Hematopoietic multipotent progenitor cell (in vitro differentiated cells): ENCODE measurements at regions not wholly inside any gene's neighbourhood (a gene's known extent, or its start where the extent isn't known, plus 50 kb on each side); places are given as distances from the start of the nearest gene placed in this dataset.
A peak's percentile ranks its signal among the peaks of the same experiment; 100 is the strongest.

Experiments
- DNase-seq, 3 donors: peaks; one replicate each; pipeline ENCODE4 v3.0.0-alpha.2; 2011 to 2015; ENCODE audit warnings: low read depth in 2 of 3, low spot score in 2 of 3

DNA sequence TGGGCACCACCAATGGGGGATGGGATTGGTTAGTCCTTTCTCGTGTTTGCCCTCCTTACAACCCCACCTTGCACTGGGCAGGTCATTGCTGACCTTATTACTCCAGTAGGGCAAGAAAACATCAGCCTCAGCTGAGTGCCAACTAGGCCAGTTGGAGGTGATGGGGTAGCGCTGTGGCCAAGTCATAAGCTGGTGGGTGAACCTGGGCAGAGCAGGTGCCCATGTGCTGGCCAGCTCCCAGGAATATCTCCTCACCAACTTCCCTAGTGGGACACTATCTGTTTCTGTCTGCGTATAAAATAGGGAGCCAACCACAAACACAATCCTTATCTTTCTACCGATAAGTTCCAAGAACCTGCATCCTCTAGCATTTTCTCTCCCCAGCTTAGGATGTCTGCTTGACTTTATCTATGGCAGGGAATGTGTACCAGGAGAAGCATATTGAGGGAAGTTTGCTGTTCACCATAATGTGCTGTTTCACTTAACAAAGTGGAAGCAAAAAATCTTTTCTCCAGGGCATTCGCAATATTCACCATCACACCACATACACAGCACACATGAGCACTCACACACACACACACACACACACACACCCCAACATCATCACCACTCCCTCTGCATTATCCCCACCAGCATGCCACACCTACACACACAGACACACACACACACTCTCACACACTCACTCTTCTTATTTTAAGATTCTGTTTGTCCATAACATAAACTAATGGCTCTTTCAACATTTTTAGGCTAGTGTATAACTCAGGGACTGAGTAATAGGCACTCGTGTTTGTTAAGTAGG lies 390.0 kb downstream of the ENC1 start:
- no peak for DNase-seq

DNA sequence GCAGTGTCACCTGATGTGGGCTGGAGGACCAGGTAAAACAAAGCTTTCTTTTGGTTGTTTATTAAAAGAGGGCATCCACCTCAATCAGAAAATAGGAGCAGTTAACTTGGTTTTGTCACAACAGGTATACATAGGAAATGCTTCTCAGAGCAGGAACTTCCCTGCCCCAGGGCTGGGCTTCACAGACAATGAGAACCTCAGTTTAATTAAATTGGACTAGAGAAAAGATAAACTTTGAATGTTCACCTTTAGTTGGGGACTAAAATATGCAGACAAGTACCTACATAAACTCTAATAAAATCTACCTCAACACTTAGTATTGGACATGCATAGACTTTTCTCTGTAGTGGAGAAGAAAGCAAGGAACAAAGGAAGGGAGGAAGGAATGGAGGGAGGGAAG lies 392.0 kb downstream of the ENC1 start:
- no peak for DNase-seq

DNA sequence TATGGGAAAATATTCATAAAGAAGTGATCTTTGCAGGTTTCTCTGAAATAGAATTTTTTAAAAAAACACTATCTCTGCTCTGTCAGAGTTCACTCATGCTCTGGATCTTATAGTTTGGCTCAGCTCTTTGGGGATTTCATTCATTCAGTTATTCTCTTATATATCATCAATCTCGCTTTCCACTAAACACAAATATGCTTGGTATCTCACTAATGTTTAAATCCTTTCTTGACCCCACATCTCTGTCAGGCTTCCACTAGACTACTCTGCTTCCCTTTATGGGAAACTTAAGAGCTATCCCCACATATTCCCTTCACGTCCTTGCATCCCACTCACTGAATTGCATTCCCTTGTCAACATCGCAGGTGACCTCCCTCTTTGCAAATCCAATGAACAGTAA lies 396.1 kb downstream of the ENC1 start:
- DNase-seq: no peak

DNA sequence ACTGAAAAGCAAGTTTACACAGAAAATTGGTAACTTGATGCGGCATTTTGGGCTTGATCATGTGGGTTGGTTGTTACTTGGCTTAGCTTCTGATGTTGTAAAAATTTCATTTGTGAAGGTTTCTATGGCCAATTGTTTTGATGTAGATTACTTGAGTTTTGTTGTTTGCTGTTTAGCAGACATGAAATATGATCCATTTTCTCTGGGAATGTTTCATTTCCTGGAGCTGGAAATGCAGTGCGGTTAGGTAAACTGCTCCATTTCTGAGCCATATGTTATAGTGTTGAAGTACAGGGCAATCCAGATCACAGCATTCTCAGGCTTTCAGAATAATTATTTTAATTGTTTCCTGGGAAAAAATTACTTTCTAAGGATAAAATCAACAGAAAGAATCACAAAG lies 396.9 kb downstream of the ENC1 start:
- DNase-seq: no peak

DNA sequence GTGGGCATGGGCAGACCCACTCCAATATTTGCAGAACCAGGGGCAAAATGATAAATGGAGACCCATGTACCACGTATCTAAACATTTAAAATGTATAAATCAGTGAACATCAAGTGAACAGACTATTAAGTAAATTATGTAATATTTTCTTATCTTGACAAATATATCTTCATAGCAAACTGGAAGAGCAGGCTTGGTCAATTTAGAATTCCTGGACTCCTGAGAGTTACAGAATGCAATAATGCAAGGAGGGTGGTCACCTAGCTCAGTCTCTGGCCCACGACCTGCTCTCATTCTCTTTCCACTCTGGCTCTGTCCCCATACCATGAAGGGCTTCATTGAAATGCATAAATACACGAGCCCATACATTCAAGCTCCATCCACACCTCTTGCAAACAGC lies 398.0 kb downstream of the ENC1 start:
- DNase-seq: no peak

DNA sequence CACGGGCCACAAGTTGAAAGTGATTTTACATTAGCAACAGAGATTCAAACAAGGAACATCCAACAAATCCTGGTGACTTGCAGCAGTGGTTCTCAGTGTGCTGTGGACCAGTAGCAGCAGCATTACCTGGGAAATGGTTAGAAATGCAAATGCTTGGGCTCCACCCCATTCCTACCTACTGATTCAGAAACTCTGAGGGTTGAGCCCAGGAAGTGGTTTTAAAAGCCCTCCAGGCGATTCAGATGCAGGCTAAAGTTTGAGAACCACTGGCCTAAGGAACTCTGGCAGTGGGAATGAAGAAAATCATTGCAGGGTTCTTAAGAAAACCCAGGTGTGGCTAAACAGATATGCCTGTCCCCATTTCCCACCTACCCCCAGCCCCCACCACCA lies 398.8 kb downstream of the ENC1 start:
- DNase-seq: no peak

DNA sequence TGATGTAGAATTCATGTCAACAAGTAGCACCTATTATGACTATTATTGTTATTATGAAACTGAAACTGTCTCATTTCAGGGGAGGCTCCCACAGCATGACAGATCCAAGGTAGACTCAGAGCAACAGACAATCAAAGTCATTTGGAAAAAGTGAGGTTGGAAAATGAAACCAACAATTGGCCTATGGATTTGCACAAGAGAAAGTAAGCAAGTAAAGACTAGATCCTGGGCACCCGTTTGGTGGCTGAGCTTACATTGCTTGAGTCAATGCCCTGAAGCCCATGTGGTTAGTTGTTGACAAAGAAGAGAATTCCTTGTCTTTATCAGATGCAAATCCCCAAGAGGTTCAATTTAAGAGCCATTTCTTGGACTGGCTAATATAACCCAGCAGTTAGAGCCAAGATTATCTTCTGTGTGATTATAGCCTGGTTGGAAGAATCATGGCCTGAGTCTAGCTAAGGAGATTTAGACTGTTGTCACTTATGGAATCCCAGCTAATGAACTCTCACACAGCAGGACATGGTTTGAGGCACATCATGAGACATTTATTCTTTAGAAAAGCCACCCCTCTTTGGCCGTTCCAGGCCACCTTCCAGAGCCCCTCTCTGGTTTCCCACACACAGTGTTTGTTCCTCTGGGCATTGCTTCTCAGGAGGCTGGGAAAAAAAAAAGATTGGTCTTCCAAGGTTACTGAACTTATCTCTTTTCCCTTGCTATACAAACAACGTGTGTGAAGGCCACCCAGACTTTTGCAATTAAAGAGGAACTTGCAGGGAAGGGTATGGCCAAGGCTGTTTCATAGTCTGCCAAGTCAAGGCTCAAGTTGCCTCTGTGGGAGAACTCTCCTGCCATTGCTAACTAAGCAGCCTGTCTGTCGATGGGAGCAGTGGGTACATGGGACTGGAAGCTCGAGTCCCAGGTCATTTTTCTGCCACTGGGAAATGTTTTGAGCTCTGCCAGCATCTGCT lies 399.5 kb downstream of the ENC1 start:
- DNase-seq: peak in 1 of 3 donors; percentile 37

DNA sequence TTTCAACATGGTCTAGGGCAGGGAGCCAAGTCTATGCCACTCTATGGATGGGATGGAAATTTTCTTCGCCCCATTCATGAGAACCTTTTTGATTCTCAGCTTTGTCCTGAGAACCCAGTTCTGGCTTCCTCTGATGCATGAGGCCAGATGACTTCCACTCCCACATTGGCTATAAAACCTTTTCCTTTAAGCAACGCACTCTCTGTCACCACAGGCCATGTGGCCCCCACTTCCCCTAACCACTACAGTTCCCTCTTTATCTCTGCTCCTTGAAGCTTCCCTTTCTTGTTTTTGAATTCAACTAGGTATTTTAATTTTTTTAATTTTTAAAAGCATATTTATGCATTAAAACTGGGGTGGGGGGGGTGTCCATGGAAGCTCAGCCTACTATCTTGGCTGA lies 401.3 kb downstream of the ENC1 start:
- peak in 2 of 3 donors; percentile 57 to 82 for DNase-seq

DNA sequence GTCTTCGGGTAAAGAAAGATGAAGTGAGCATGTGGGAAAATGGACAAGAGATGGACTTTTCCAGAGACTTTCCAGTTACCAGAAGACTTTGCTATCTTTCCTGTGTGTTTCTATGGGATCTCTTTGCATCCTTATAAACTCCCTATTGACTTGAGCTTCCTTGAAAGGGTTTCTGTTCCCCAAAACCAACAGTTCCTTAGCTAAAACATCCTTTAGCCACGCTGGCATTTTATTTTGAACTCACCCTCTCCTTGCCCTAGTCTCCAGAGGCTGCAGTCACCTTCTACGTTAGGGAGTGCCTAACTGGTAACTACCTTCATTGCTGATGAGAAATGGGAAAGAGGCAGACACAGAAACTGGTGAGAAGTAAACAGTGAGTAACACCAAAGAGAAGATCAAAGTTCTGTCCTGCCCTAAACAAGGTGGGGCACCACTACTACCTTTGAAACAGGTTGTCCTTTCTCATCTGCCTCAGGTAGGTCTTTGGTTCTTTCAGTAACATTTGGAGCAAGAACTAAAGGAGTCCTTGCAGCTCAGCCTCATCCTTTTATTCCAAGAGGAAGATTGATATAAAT lies 402.9 kb downstream of the ENC1 start:
- no peak for DNase-seq

DNA sequence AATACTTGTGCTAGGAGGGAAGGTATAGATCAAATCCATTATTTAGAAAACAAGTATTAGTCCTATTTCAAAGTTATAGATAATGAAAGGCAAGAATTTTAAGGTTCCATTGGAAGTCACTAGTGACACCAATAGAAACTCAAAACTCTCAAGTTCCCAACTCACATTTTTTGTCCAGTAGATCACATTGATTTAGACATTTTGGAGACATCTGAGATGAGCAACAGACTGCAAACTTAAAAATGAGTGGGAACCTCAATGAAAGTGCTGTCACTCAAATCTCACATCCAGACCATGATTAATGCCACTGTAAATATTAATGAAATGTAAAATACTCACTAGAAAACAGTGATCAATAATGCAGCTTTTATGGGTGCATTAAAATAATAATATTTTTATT lies 405.0 kb downstream of the ENC1 start:
- DNase-seq: no peak

DNA sequence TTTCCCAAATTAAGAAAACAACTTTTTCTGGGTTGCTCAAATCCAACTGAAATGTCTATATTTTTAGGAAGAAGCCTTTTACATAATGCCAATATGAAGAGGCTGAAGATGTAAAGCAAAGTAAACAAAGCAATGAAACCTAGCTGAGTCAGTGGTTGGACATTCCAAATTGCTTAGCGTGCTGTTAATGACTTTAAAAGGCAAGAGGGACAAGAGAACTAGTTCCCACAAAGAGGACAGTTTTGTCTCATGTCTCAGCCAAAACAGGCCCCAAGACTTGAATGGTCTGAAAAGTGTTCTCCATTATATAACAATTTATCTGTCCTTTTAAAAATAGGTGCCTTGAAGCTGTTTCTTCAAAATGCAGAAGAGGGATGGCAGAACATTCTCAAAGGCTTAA lies 407.0 kb downstream of the ENC1 start:
- no peak for DNase-seq

DNA sequence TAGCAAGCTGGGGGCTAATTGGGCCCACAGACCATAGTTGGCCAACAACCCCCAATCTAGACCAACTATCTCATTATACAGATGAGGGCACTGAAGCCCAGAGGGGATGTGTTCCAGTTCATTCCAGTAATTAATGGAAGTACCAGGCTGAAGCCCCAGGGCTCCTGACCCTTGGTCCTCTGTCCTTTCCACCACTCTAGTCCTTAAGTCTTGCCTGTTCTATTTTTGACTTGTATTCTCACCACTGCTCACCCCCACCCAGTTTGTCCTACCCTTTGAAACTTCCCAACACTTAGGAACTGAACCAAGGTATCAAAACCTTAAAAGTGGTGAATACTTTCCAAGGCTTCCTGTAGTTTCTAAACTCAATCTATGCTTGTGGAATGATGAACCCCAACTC lies 407.4 kb downstream of the ENC1 start:
- no peak for DNase-seq

DNA sequence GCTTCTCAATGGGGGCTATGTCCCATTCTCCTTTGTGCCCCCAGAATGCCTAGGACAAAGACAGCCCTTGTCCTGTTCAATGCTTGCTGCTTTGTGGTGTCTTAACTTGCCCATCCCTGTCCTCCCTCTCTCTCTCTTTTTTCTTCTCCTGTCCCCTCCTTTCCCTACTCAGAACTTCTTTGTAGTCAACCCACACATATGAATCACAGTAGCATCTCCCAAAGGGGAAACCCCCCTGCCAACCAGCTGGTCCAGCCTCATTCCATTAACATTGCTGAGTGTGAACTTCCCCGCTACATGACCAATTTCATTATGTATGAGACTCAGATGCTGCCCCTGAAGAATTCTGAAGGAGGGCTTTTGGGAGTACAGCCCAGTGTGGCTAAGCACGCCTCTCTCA lies 408.3 kb downstream of the ENC1 start:
- no peak for DNase-seq

DNA sequence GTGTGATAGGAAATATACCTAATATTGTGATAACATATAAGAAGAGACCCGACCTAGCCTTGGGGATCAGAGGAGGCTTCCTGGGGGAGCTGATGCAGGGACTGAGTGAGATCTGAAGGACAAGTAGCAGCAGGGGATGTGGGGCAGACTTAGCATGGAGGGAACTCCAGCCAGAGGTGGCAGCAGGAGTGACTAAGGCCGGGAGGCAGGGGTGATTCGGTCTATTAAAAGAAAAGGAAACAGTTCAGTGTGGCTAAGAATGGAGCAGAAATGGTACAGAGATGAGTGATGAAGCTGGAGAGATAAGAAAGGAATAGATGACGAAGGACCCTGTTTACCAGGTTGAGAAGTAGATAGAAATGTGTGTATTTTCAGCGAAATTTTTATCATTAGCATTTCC lies 408.8 kb downstream of the ENC1 start:
- no peak for DNase-seq

DNA sequence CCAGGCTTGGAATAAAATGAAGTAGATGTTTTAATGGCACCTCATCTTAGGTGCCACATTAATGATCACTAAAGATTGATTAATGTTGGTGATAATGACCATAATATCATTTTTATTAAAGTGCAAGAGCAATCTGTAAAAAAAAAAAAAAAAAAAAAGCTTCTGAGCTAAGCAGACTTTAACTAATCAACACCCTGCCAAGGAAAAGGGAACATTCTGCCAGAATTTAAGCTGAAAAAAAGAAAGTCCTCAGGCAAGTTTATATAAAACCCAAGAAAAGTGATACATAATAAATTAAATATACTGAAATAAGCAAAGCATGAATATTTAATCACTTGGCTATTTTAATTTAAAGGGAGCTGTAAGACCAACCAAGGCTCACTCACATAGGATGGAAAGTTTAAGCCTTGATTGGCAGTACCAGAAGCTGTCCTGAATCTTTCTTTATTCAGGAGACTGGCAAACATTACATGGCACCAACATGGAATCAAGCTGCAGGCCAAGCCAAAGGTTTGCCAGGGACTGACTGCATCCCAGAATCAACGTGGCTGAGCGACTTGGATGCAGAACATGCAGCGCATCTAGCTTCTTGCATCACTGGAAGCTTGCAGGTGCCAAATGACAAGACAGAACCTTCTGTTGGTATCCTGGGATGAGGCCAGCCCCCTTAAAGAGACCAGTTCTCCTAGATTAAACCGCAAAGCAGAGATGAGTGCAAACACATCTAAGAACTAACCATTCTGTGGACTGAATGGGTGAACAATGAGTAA lies 413.6 kb downstream of the ENC1 start:
- DNase-seq: no peak

DNA sequence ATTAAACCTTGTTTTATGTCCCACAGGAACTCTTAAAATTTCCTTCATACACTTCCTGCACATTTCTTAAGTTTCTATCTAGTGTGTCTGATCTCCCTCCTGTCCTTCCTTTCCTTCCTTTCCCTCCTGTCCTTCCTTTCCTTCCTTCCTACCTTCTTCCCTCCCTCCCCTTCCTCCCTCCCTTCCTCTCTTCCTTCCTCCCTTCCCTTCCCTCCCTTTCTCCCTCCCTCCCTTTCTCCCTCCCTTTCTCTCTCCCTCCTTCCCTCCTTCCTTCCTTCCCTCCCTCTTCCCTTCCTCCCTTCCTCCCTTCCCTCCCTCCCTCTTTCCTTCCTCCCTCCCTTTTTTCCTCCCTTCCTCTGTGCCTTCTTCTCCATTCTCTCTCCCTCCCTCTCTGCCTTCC lies 414.9 kb downstream of the ENC1 start:
- DNase-seq: no peak

DNA sequence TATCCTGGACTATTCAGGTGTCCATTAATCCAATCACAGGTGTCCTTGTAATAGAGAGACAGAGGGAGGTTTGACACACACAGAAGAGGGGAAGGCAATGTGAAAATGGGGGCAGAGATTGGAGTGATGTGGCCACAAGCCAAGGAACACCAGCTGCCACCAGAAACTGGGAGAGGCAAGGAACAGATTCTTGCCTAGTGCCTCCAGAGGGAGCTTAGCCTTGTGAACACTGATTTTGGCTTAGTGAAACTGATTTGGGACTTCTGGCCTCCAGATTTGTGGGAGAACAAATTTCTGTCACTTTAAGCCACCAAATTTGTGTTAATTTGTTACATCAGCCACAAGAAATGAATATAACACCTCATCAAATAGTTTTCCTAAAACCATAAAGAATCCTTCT lies 416.2 kb downstream of the ENC1 start:
- DNase-seq: no peak

DNA sequence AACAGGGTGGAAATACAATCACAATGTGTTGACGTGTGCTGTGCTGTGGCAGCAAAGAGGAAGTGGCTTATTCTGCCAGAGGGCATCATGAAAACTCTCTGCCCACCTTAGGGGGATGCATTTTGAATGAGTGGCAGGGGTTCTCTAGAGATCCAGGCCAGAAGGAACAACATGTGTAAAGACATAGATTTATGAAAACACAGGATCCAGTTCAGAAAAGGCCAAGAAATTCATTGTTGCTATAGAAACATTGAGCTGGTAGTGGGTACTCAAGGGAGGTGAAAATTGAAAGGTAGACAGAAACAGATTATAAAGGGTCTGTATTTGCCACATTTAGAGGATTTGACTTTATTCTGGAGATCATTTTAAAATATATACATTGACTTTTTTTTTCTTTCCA lies 417.7 kb downstream of the ENC1 start:
- DNase-seq: no peak

DNA sequence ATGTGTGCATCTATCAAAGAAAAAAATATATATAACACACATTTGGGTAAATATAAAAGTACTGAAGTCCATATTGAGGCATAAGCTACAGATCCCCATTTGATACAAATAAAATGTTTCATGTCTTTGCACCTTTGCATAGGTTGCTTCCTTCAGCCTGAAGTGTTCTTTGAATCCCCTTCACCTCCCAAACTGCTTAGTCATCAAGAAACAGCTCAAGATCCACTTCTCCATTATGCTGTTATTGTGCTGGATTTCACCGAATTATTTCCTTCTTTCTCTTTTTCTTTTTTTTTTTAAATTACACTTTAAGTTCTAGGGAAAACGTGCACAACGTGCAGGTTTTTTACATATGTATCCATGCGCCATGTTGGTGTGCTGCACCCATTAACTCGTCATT lies 419.1 kb downstream of the ENC1 start:
- no peak for DNase-seq

DNA sequence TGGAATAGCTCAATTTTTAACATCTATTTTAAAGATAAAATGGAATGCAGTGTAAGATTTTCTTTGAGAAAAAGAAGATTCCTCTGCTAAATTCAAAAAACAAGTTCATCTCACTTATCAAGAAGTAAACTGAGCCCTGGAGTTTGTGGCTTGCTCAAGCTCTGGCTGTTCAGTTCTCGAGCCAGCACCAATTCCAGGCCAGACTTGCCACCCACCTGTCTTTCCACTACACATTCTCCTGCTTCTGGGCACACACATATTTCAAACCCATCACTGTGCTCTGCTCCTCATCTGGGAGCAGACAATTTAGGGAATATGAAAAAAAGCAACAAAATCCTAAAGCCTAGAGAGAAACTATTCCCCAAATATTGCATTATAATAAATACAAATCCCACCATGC lies 424.5 kb downstream of the ENC1 start:
- DNase-seq: no peak

DNA sequence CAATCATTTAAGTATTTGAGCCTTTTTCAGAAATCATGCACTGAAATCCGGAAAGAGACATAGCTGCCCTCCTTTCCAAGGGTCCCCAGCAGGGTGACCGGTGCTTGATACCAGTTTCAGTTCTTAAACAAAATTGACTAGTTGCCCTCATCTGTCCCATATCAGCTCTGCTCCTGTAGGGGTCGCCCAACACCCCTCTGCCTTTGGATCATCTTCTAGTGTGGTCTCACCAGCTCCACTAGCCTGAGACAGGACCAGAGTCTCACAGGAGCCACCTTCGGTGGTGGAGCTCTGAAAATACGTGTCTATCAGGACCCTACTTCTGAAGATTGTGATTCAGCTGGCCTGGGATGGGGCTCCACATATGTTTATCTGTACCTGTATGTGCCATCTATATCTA lies 428.2 kb downstream of the ENC1 start:
- peak in 2 of 3 donors; percentile 61 to 78 for DNase-seq
